ENCODE measurements at regions not wholly inside any gene's neighbourhood (a gene's known extent, or its start where the extent isn't known, plus 50 kb on each side); places are given as distances from the start of the nearest gene placed in this dataset.
"Not testable (repeated sequence)": the region's sequence is repeated elsewhere in the genome, so short reads cannot be mapped to it uniquely, and the experiment has no call there.

DNA sequence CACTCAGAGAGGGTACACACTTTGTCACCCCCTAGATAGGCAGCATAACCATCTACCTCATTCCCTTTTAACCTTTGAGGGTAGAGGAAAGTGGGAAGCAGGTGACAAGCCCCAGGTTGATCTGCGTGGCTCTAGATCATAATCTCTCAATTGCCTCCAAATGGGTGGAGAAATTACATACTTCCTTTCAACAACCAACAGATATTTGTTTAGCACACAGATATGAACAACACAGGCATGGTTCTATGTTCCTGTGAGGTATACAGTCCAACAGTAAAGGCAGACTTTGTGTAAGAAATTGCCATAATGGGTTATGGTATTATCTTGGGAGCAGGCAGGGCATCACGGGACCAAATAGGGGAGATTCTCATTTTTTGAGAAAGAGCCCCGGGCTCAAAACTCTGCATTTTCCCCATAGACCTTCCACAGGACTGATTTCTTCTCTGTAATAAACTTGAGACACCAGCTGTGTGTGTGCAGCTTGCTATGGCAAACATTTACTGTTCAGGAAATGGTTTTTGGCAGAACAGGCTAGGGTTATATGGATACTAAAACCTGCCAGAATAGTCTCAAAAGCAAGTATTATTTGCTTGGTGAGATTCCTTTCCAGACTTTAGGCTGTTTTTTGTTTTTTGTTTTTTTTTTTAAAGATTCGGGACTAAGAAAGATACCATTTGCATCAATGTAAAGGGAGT, 126.2 kb downstream of the CD164 start:
- TF ChIP-seq, protein P1, sequence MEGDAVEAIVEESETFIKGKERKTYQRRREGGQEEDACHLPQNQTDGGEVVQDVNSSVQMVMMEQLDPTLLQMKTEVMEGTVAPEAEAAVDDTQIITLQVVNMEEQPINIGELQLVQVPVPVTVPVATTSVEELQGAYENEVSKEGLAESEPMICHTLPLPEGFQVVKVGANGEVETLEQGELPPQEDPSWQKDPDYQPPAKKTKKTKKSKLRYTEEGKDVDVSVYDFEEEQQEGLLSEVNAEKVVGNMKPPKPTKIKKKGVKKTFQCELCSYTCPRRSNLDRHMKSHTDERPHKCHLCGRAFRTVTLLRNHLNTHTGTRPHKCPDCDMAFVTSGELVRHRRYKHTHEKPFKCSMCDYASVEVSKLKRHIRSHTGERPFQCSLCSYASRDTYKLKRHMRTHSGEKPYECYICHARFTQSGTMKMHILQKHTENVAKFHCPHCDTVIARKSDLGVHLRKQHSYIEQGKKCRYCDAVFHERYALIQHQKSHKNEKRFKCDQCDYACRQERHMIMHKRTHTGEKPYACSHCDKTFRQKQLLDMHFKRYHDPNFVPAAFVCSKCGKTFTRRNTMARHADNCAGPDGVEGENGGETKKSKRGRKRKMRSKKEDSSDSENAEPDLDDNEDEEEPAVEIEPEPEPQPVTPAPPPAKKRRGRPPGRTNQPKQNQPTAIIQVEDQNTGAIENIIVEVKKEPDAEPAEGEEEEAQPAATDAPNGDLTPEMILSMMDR (IDR thresholded peaks at IDR 0.05): no peak
- Histone ChIP-seq H3K36me3 (no peaks in the 10 kb centered on the region), H3K4me1 (peaks cover 0 to 12% (median 4%) of the 10 kb centered on the region in 4 donors), H3K27ac (no peak overlapping the region), H3K27me3 (no peaks in the 10 kb centered on the region), H3K4me3 (no peak overlapping the region), H3K9me3 (no peaks in the 10 kb centered on the region)
- DNase-seq: no peak
- intact Hi-C loops (cut with DNase I; ENCODE audit: low total_unique reads): no loop called here

DNA sequence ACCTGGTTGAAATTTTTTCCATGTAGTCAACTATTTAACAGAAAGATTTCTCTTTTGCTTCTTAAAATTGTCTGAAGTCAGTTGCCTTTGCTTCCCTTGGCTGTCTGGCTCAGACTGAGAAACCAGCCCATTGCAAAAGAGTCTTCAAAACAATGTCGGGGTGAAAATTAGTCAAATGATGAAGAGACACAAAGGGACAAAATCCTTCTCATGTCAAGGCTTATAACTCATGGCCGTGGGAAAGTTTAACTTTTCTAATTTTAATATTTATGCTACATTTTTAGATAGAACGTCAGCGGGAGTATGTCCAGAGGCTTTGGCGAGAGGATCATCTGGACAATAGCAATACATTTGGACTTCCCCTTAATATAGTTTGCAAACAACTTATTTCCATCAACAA, 127.2 kb downstream of the CD164 start:
- Histone ChIP-seq H3K9me3 (no peaks in the 10 kb centered on the region), H3K36me3 (no peaks in the 10 kb centered on the region), H3K4me1 (peaks cover 0 to 12% (median 4%) of the 10 kb centered on the region in 4 donors), H3K4me3 (no peak overlapping the region), H3K27ac (no peak overlapping the region), H3K27me3 (no peaks in the 10 kb centered on the region)
- TF ChIP-seq, protein P1 (IDR thresholded peaks at IDR 0.05): no peak
- intact Hi-C loops (cut with DNase I; ENCODE audit: low total_unique reads): no loop called here
- no peak for DNase-seq

DNA sequence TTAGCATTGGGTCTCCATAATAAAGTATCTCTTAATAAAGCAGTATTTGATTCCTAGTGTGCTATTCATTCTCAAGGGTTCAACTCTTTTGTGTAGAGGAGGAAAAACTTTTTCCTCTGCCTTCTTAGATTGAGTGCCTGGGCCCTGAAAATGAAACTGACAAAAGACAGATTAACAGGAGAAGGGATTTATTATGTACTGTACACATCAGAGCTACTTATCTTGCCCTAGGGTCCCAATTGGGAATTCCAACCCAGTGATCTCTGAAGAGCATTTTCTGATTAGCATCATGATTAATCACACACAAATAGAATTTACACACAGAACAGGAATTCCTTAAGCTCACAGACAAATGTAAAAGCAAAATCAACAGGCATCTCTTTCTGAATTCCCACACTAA, 128.9 kb downstream of the CD164 start:
- Histone ChIP-seq H3K9me3 (no peaks in the 10 kb centered on the region), H3K27me3 (no peaks in the 10 kb centered on the region), H3K4me1 (peaks cover 0 to 12% (median 4%) of the 10 kb centered on the region in 4 donors), H3K36me3 (no peaks in the 10 kb centered on the region), H3K4me3 (no peak overlapping the region), H3K27ac (no peak overlapping the region)
- intact Hi-C loops (cut with DNase I; ENCODE audit: low total_unique reads): no loop called here
- no peak for DNase-seq
- TF ChIP-seq, protein P1 (IDR thresholded peaks at IDR 0.05): no peak

GRCh38 chr6:109252261-109253041, 129.8 kb downstream of the CD164 start:
- Histone ChIP-seq H3K27me3 (no peaks in the 10 kb centered on the region), H3K36me3 (no peaks in the 10 kb centered on the region), H3K4me3 (no peak overlapping the region), H3K9me3 (no peaks in the 10 kb centered on the region), H3K4me1 (peaks cover 0 to 12% (median 4%) of the 10 kb centered on the region in 4 donors), H3K27ac (peak overlapping the region in 1 of 2 donors; percentile 7)
- intact Hi-C loops (cut with DNase I; ENCODE audit: low total_unique reads): no loop called here
- no peak for DNase-seq
- TF ChIP-seq, protein P1 (IDR thresholded peaks at IDR 0.05): no peak

- Histone ChIP-seq H3K4me3 (no peak overlapping the region), H3K27me3 (no peaks in the 10 kb centered on the region), H3K27ac (peak overlapping the region in 1 of 2 donors; percentile 7), H3K36me3 (no peaks in the 10 kb centered on the region), H3K4me1 (peaks cover 0 to 12% (median 4%) of the 10 kb centered on the region in 4 donors), H3K9me3 (no peaks in the 10 kb centered on the region)
- no peak for DNase-seq
- TF ChIP-seq, protein P1 (IDR thresholded peaks at IDR 0.05): no peak
- intact Hi-C loops (cut with DNase I; ENCODE audit: low total_unique reads): no loop called here
Measured at GRCh38 chr6:109251839-109252238, 130.4 kb downstream of the CD164 start.

DNA sequence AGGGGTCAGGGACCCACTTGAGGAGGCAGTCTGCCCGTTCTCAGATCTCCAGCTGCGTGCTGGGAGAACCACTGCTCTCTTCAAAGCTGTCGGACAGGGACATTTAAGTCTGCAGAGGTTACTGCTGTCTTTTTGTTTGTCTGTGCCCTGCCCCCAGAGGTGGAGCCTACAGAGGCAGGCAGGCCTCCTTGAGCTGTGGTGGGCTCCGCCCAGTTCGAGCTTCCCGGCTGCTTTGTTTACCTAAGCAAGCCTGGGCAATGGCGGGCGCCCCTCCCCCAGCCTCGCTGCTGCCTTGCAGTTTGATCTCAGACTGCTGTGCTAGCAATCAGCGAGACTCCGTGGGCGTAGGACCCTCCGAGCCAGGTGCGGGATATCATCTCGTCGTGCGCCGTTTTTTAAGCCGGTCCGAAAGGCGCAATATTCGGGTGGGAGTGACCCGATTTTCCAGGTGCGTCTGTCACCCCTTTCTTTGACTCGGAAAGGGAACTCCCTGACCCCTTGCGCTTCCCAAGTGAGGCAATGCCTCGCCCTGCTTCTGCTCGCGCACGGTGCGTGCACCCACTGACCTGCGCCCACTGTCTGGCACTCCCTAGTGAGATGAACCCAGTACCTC, 131.6 kb downstream of the CD164 start:
- intact Hi-C loops (cut with DNase I; ENCODE audit: low total_unique reads); DNase-seq; H3K27ac ChIP-seq; H3K27me3 ChIP-seq; H3K9me3 ChIP-seq; H3K36me3 ChIP-seq; H3K4me3 ChIP-seq: not testable (repeated sequence)
- peaks cover 0 to 12% (median 4%) of the 10 kb centered on the region in 4 donors for H3K4me1 ChIP-seq

Data from tibial artery (tissue), 4 donors.